Calu3 (cell line): ENCODE measurements at regions not wholly inside any gene's neighbourhood (a gene's known extent, or its start where the extent isn't known, plus 50 kb on each side); places are given as distances from the start of the nearest gene placed in this dataset.

Source experiments
- BruUV-seq: library from RNA; stranded (reverse); fragments of 400-500 nt; replicated peaks from 2 replicates; lab custom pipeline; 2021; lab: Mats Ljungman, UMichigan
- CTCF ChIA-PET: fragments of 300-600 bp; sonication (Branson Sonifier 250); formaldehyde crosslinking; loops from one replicate; lab custom pipeline; 2022; ENCODE audit warnings: antibody characterized with exemption; lab: Charles Lee
- DNase-seq: peaks from one replicate; pipeline ENCODE4 v3.0.0; 2022
- H3K27ac Mint-ChIP-seq: one replicate; pipeline ENCODE4 v1.8.0; 2022; ENCODE audit warnings: mixed read lengths; ENCODE audit not compliant: unreplicated experiment
- H3K27me3 Mint-ChIP-seq: one replicate; pipeline ENCODE4 v1.8.0; 2022; ENCODE audit warnings: mixed read lengths; ENCODE audit not compliant: unreplicated experiment
- H3K36me3 Mint-ChIP-seq: one replicate; pipeline ENCODE4 v1.8.0; 2022; ENCODE audit warnings: mild to moderate bottlenecking, moderate library complexity, mixed read lengths; ENCODE audit not compliant: insufficient read depth, unreplicated experiment
- H3K4me1 Mint-ChIP-seq: one replicate; pipeline ENCODE4 v1.8.0; 2022; ENCODE audit warnings: mild to moderate bottlenecking, low read depth, mixed read lengths; ENCODE audit not compliant: unreplicated experiment
- H3K4me3 Mint-ChIP-seq: one replicate; pipeline ENCODE4 v1.8.0; 2022; ENCODE audit warnings: mild to moderate bottlenecking, low read depth, moderate library complexity, mixed read lengths; ENCODE audit not compliant: unreplicated experiment
- H3K9me3 Mint-ChIP-seq: one replicate; pipeline ENCODE4 v1.8.0; 2022; ENCODE audit warnings: low read depth, mixed read lengths; ENCODE audit not compliant: unreplicated experiment
- CTCF ChIP-seq: fragments of 200-600 bp; IDR thresholded peaks from one replicate; pipeline ENCODE4 v1.8.0; 2022; ENCODE audit warnings: antibody characterized with exemption; ENCODE audit not compliant: unreplicated experiment
- intact Hi-C: fragments of 100-400 bp; cut with micrococcal nuclease; formaldehyde crosslinking; loops from one replicate; pipeline ENCODE4 v1.10.0; 2022; ENCODE audit not compliant: unreplicated experiment

DNA sequence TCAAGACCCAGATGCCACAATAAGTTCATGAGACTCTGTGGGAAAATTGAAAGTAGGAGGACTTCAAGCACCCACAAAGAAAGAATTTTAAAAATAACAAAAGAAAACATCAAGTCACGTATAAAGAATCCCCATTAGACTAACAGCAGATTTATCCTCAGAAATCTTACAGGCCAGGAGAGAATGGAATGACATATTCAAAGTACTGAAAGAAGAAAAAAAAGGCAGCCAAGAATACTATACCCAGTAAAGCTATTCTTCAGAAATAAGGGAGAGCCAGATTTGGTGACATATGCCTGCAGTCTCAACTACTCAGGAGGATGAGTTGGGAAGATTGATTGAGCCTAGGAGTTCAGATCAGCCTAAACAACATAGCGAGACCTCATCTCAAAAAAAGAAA lies 84.3 kb upstream of the CD53 start:
- CTCF ChIA-PET: no interaction called here
- no peak overlapping the region for H3K27ac Mint-ChIP-seq
- no peak for DNase-seq
- H3K4me3 Mint-ChIP-seq: no peak overlapping the region
- no peaks in the 10 kb centered on the region for H3K4me1 Mint-ChIP-seq
- H3K36me3 Mint-ChIP-seq: no peaks in the 10 kb centered on the region
- intact Hi-C loops: no loop called here
- peaks cover 86% of the 10 kb centered on the region for H3K27me3 Mint-ChIP-seq
- no peaks in the 10 kb centered on the region for H3K9me3 Mint-ChIP-seq
- no TSS peak for BruUV-seq
- no peak for TF ChIP-seq CTCF

DNA sequence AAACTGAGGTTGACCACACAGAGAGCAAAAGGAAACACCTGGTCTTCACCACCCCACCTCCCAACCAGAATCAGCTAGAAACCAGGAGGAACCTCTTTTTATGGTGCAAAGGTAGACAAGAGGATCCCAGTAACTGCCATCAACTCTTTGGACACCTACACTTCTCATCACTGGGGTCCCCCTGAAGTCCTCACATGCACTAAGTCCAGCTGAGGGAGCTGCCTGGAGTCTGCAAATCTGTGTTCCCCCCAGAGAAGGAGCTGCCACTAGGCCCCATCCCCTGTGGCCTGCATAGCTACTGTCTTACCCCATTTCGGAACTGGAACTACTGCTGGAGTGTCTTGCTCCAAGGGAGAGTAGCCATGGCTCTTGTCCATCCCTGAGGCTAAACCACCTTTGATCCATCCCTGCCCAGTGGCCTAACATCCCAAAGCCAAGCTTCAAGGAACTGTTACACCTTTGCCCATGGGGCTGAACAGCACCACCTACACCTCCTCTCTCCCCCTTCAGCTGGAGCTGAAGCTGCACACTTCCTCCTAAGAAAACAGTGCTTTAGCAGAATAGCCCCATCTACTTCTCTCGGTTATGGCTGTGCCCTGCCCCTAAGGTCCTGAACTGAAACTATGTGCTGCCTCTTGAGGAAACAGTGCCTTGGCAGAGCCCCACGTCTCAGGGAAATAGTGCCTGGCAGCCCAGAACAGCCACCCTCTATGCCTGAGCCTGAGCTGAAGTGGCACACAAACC lies 85.4 kb upstream of the CD53 start:
- peaks cover 79% of the 10 kb centered on the region for H3K27me3 Mint-ChIP-seq
- intact Hi-C loops: no loop called here
- no peak overlapping the region for H3K4me3 Mint-ChIP-seq
- H3K9me3 Mint-ChIP-seq: no peaks in the 10 kb centered on the region
- no peak for TF ChIP-seq CTCF
- no TSS peak for BruUV-seq
- CTCF ChIA-PET: interaction anchor here (1.0 kb wide), 1 partner anchor 12 kb away, joined by 4 read pairs; no protein-coding TSS in a partner anchor
- no peak for DNase-seq
- no peaks in the 10 kb centered on the region for H3K36me3 Mint-ChIP-seq
- H3K27ac Mint-ChIP-seq: no peak overlapping the region
- H3K4me1 Mint-ChIP-seq: no peaks in the 10 kb centered on the region

- no TSS peak for BruUV-seq
- Mint-ChIP-seq H3K36me3 (no peaks in the 10 kb centered on the region), H3K27me3 (peaks cover 76% of the 10 kb centered on the region), H3K4me3 (no peak overlapping the region), H3K4me1 (no peaks in the 10 kb centered on the region), H3K27ac (no peak overlapping the region), H3K9me3 (no peaks in the 10 kb centered on the region)
- intact Hi-C loops: no loop called here
- CTCF ChIA-PET: no interaction called here
- DNase-seq: no peak
- TF ChIP-seq CTCF: no peak
These were observed 86.1 kb upstream of the CD53 start for GRCh38 chr1:110786802-110787327.

GRCh38 chr1:110785612-110786011 lies 87.3 kb upstream of the CD53 start:
- no peak overlapping the region for H3K4me3 Mint-ChIP-seq
- peaks cover 81% of the 10 kb centered on the region for H3K27me3 Mint-ChIP-seq
- H3K36me3 Mint-ChIP-seq: no peaks in the 10 kb centered on the region
- CTCF ChIA-PET: no interaction called here
- H3K27ac Mint-ChIP-seq: no peak overlapping the region
- intact Hi-C loops: no loop called here
- no peak for DNase-seq
- TF ChIP-seq CTCF: no peak
- no TSS peak for BruUV-seq
- no peaks in the 10 kb centered on the region for H3K9me3 Mint-ChIP-seq
- no peaks in the 10 kb centered on the region for H3K4me1 Mint-ChIP-seq
